T-cell (primary cell): ENCODE measurements at regions not wholly inside any gene's neighbourhood (a gene's known extent, or its start where the extent isn't known, plus 50 kb on each side); places are given as distances from the start of the nearest gene placed in this dataset.

Experiments
- ATAC-seq, 4 experiments: fragments of 200-7000 bp in 3 of 4; fragments of 150-1000 bp in 1 of 4; cut with Tn5 transposase; replicated peaks in 1 of 4; 1 replicate in 3 of 4; 2 replicates in 1 of 4; pipeline ENCODE4 v1.10.0; 2021; ENCODE audit warnings: moderate library complexity in 3 of 4, mild to moderate bottlenecking in 2 of 4, moderate number of reproducible peaks in 1 of 4
- CTCF ChIA-PET, 2 donors: fragments of 300-600 bp; sonication (Branson Sonifier 250); formaldehyde crosslinking; loops; one replicate each; lab custom pipeline; 2022; ENCODE audit warnings: antibody characterized with exemption in 2 of 2; lab: Charles Lee
- POLR2A ChIA-PET, 2 donors: fragments of 300-600 bp; sonication (Branson Sonifier 250); formaldehyde crosslinking; loops; one replicate each; lab custom pipeline; 2022; ENCODE audit warnings: antibody characterized with exemption in 2 of 2; lab: Charles Lee
- DNase-seq, 35 experiments: peaks; one replicate each; pipeline versions ENCODE4 v3.0.0 to v3.0.0-alpha.2; 2013 to 2023
- H3K27ac ChIP-seq: one replicate; pipeline ENCODE4 v1.5.1; 2013; ENCODE audit warnings: low read length
- H3K27me3 ChIP-seq, 2 experiments: replicated peaks in 1 of 2; 1 replicate in 1 of 2; 2 replicates in 1 of 2; pipeline versions ENCODE4 v1.6.1 to v1.7.0; 2013; ENCODE audit warnings: low read length in 1 of 2, mixed read lengths in 1 of 2; ENCODE audit not compliant: control insufficient read depth in 2 of 2, insufficient read depth in 2 of 2; ENCODE audit errors: extremely low read depth in 1 of 2
- H3K36me3 ChIP-seq, 2 donors: 1 replicate in 1 of 2; 2 replicates in 1 of 2; pipeline versions ENCODE4 v1.6.1 to v1.7.0; 2013; ENCODE audit warnings: low read length in 1 of 2; ENCODE audit not compliant: control insufficient read depth in 2 of 2, insufficient read depth in 1 of 2; ENCODE audit errors: extremely low read depth in 1 of 2
- H3K4me1 ChIP-seq, 2 experiments: 1 replicate in 1 of 2; 2 replicates in 1 of 2; pipeline versions ENCODE4 v1.6.1 to v1.7.0; 2013; ENCODE audit warnings: low read length in 2 of 2, mixed read lengths in 1 of 2; ENCODE audit not compliant: insufficient read depth in 2 of 2, control insufficient read depth in 1 of 2; ENCODE audit errors: extremely low read depth in 1 of 2
- H3K4me3 ChIP-seq, 2 donors: 1 replicate in 1 of 2; 2 replicates in 1 of 2; pipeline versions ENCODE4 v1.5.1 to v1.7.0; 2013; ENCODE audit warnings: mild to moderate bottlenecking in 2 of 2, low read length in 1 of 2, moderate library complexity in 1 of 2; ENCODE audit not compliant: control insufficient read depth in 1 of 2; ENCODE audit errors: extremely low read depth in 1 of 2
- H3K9me3 ChIP-seq: 2 replicates; pipeline ENCODE4 v1.7.0; 2013
- H3K27ac Mint-ChIP-seq, 2 donors: one replicate each; pipeline ENCODE4 v1.8.0; 2020 to 2021; ENCODE audit warnings: mild to moderate bottlenecking in 2 of 2, mixed read lengths in 2 of 2
- H3K27me3 Mint-ChIP-seq, 2 donors: one replicate each; pipeline ENCODE4 v1.8.0; 2021 to 2022; ENCODE audit warnings: mixed read lengths in 2 of 2
- H3K36me3 Mint-ChIP-seq: one replicate; pipeline ENCODE4 v1.8.0; 2021; ENCODE audit warnings: mixed read lengths
- H3K4me1 Mint-ChIP-seq, 3 donors: one replicate each; pipeline ENCODE4 v1.8.0; 2020 to 2022; ENCODE audit warnings: mixed read lengths in 3 of 3, mild to moderate bottlenecking in 1 of 3
- H3K4me3 Mint-ChIP-seq, 3 donors: one replicate each; pipeline ENCODE4 v1.8.0; 2020 to 2022; ENCODE audit warnings: mild to moderate bottlenecking in 3 of 3, mixed read lengths in 3 of 3, moderate library complexity in 3 of 3
- H3K9me3 Mint-ChIP-seq, 3 donors: one replicate each; pipeline ENCODE4 v1.8.0; 2020 to 2022; ENCODE audit warnings: mixed read lengths in 3 of 3
- whole genome bisulfite sequencing: methylation state at CpG from one replicate; pipeline ENCODE4 v1.1.5; 2013; ENCODE audit warnings: missing lambda C conversion rate; ENCODE audit not compliant: insufficient coverage; 5-methylcytosine and 5-hydroxymethylcytosine counted together

DNA sequence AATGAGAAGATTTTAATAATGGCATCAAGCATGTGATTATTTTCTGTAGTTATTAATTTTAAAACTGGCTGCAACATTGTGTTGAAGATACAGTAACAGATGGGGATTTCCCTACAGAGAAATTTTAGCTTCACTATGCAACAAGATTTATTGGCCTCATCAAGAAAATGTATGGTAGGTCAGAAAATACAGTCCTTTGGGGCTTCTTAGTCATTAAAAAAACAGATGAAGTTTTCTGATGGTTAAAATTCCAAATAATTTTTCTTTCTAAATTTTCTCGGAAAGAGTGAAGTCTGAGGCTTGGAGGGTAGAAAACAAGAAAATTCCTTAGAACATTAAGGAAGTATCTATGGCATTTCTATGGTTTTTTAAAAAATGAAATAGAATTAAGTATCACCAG is 1790.8 kb upstream of the PCDH20 start:
- no peaks in the 10 kb centered on the region for H3K36me3 ChIP-seq
- no peak overlapping the region for H3K4me3 ChIP-seq
- H3K27ac ChIP-seq: no peak overlapping the region
- ChIA-PET CTCF (no interaction called here), POLR2A (no interaction called here)
- DNase-seq (no peak), ATAC-seq (no peak)
- no peak overlapping the region for H3K4me3 Mint-ChIP-seq
- no peak overlapping the region for H3K27ac Mint-ChIP-seq
- H3K9me3 Mint-ChIP-seq: peaks cover 6 to 19% (median 10%) of the 10 kb centered on the region in 3 donors
- H3K27me3 Mint-ChIP-seq: no peaks in the 10 kb centered on the region
- H3K27me3 ChIP-seq: no peaks in the 10 kb centered on the region
- no peaks in the 10 kb centered on the region for H3K36me3 Mint-ChIP-seq
- WGBS: no CpG with 5 or more reads among the region's 1 CpG
- no peaks in the 10 kb centered on the region for H3K9me3 ChIP-seq
- H3K4me1 Mint-ChIP-seq: no peaks in the 10 kb centered on the region
- H3K4me1 ChIP-seq: no peaks in the 10 kb centered on the region

DNA sequence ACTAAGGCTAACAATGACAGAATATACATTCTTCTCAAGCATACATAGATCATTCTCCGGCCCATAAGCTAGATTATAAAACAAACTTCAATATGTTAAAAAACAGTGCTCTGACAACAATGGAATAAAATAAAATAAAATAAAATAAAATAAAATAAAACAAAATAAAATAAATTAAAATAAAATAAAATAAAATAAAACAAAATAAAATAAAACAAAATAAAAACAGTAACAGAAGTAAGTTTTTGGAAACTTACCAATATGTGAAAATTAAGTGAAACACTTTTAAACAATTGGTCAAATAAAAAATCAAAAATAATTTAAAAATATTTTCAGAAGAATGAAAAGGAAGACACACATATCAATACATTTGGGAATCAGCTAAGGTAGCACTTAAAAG is 1785.8 kb upstream of the PCDH20 start:
- no CpG with 5 or more reads among the region's 1 CpG for WGBS
- Histone ChIP-seq H3K4me1 (no peaks in the 10 kb centered on the region), H3K9me3 (no peaks in the 10 kb centered on the region), H3K4me3 (no peak overlapping the region), H3K36me3 (no peaks in the 10 kb centered on the region), H3K27ac (no peak overlapping the region), H3K27me3 (no peaks in the 10 kb centered on the region)
- Mint-ChIP-seq H3K4me1 (no peaks in the 10 kb centered on the region), H3K27ac (no peak overlapping the region), H3K36me3 (no peaks in the 10 kb centered on the region), H3K9me3 (peaks cover 4 to 16% (median 5%) of the 10 kb centered on the region in 3 donors), H3K4me3 (no peak overlapping the region), H3K27me3 (no peaks in the 10 kb centered on the region)
- ChIA-PET CTCF (no interaction called here), POLR2A (no interaction called here)
- DNase-seq (no peak), ATAC-seq (no peak)

DNA sequence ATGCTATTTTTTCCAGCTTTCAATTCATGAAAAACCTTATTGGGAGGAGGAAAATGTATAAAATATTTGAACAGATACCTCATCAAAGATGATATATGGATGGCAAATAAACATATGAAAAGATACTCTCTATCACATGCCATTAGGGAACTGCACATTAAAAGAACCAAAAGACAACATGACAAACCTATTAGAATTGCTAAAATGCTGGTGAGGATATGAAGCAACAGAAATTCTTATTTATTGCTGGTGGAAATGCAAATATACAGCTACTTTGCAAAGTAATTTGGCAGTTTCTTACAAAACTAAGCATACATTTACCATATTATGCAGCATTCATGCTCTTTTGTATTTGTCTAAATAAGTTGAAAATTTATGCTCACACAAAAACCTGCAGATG is 1783.9 kb upstream of the PCDH20 start:
- Histone ChIP-seq H3K36me3 (no peaks in the 10 kb centered on the region), H3K27me3 (no peaks in the 10 kb centered on the region), H3K9me3 (no peaks in the 10 kb centered on the region), H3K27ac (no peak overlapping the region), H3K4me1 (no peaks in the 10 kb centered on the region), H3K4me3 (no peak overlapping the region)
- ATAC-seq (no peak), DNase-seq (no peak)
- Mint-ChIP-seq H3K9me3 (peaks cover 3 to 24% (median 10%) of the 10 kb centered on the region in 3 donors), H3K27ac (no peak overlapping the region), H3K36me3 (no peaks in the 10 kb centered on the region), H3K4me3 (no peak overlapping the region), H3K27me3 (no peaks in the 10 kb centered on the region), H3K4me1 (no peaks in the 10 kb centered on the region)
- ChIA-PET CTCF (interaction anchor here in 1 of 2 donors (0.8 kb wide), 1 partner anchor 22 kb away, joined by 3 read pairs; no protein-coding TSS in a partner anchor), POLR2A (interaction anchor here in 1 of 2 donors (0.6 kb wide), 1 partner anchor 264 kb away, joined by 3 read pairs; no protein-coding TSS in a partner anchor)

DNA sequence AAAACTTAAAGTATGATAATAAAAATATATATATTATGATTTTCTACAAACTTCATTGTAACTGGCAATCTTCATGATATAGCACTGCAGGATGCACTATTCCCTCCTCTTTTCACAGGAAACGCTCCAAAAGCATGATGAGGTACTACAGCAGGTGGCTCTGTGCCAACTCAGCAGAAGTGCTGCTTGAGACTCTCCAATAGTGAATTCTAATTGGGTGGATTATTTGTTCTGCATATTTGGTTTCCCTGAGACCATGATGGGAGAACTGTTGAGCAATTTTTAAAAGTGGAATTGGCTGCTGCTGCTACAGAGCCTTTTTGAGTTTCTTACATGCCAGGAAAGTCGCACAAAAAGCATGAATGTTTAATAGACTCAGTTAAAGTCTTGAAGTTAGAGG is 1782.4 kb upstream of the PCDH20 start:
- H3K27ac ChIP-seq: no peak overlapping the region
- H3K27me3 ChIP-seq: no peaks in the 10 kb centered on the region
- Mint-ChIP-seq H3K27ac (no peak overlapping the region), H3K9me3 (peaks cover 0 to 20% (median 6%) of the 10 kb centered on the region in 3 donors), H3K27me3 (no peaks in the 10 kb centered on the region), H3K4me3 (no peak overlapping the region), H3K36me3 (no peaks in the 10 kb centered on the region), H3K4me1 (no peaks in the 10 kb centered on the region)
- H3K4me1 ChIP-seq: no peaks in the 10 kb centered on the region
- H3K4me3 ChIP-seq: no peak overlapping the region
- H3K9me3 ChIP-seq: no peaks in the 10 kb centered on the region
- ATAC-seq: no peak
- H3K36me3 ChIP-seq: no peaks in the 10 kb centered on the region
- no peak for DNase-seq
- POLR2A ChIA-PET: no interaction called here
- CTCF ChIA-PET: no interaction called here
- no CpG with 5 or more reads among the region's 2 CpGs for WGBS

DNA sequence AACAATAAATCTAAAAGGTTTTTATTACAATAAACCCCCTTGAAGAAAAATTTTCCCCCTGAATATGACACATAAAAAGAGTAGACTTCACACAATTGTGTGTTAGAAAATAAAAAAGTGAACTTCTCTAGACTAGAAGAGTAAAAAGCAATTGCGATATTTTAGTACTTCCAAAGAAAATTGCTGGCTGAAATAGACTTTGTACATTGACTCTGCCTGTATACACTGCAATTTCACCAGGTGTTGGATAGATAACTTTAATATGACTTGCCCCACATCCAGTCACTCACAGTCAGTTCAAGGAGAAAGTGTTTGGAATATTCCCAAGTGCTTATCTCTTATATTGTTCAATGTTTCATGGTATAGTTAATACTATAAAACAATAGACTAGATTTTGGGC is 1780.1 kb upstream of the PCDH20 start:
- no peaks in the 10 kb centered on the region for H3K27me3 Mint-ChIP-seq
- H3K27me3 ChIP-seq: no peaks in the 10 kb centered on the region
- H3K36me3 Mint-ChIP-seq: no peaks in the 10 kb centered on the region
- no peak for ATAC-seq
- no peaks in the 10 kb centered on the region for H3K4me1 ChIP-seq
- H3K27ac ChIP-seq: no peak overlapping the region
- H3K4me3 Mint-ChIP-seq: no peak overlapping the region
- H3K9me3 Mint-ChIP-seq: peaks cover 0 to 22% (median 6%) of the 10 kb centered on the region in 3 donors
- no peaks in the 10 kb centered on the region for H3K36me3 ChIP-seq
- ChIA-PET POLR2A (no interaction called here), CTCF (no interaction called here)
- no peak for DNase-seq
- no peaks in the 10 kb centered on the region for H3K9me3 ChIP-seq
- no peak overlapping the region for H3K27ac Mint-ChIP-seq
- no peak overlapping the region for H3K4me3 ChIP-seq
- no peaks in the 10 kb centered on the region for H3K4me1 Mint-ChIP-seq
- no CpG with 5 or more reads among the region's 1 CpG for WGBS

DNA sequence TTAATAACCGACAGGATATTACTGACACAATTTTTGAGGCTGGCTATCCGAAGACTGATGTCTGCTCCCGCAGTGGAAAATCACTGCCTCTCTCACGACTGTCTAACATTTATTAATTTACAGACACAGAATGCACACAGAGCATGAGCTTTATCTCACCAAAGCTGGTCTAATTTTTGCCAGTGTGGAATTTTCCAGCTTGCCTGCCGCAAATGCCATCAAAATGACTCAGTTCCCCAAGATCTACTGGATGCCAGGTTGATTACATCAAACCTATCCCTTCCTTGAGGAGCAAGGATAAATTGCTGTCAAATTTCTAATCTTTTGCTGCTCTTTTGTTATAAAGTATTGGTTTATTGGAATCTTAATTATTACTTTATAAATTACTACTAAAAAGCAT is 1775.1 kb upstream of the PCDH20 start:
- no peak overlapping the region for H3K4me3 ChIP-seq
- no peak overlapping the region for H3K27ac ChIP-seq
- Mint-ChIP-seq H3K36me3 (no peaks in the 10 kb centered on the region), H3K27ac (no peak overlapping the region), H3K27me3 (no peaks in the 10 kb centered on the region), H3K9me3 (peaks cover 0 to 28% (median 14%) of the 10 kb centered on the region in 3 donors), H3K4me3 (no peak overlapping the region), H3K4me1 (no peaks in the 10 kb centered on the region)
- ChIA-PET POLR2A (no interaction called here), CTCF (no interaction called here)
- DNase-seq: no peak
- no peaks in the 10 kb centered on the region for H3K9me3 ChIP-seq
- WGBS: 87% methylated on average over 3 of the region's 5 CpGs
- H3K4me1 ChIP-seq: no peaks in the 10 kb centered on the region
- H3K36me3 ChIP-seq: no peaks in the 10 kb centered on the region
- no peaks in the 10 kb centered on the region for H3K27me3 ChIP-seq
- no peak for ATAC-seq

DNA sequence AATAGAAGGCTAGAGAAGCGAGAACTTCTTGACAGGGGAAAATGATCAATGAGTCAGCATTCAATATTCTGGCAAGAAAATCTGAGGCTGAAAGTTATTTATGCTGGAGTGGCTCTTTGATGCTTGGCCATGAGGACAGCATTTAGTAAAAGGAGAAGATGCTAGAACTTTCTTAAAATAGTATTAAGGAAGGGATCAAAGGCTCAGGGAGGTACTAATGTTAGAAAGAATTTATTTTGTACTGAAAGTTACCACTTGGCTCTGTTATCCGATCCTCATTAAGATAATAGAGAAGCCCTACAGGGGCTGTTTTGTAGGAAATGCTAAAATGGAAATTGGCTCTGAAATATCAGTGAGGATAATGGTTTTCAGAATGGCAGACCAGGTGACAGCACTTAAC is 1774.6 kb upstream of the PCDH20 start:
- Histone ChIP-seq H3K9me3 (no peaks in the 10 kb centered on the region), H3K36me3 (no peaks in the 10 kb centered on the region), H3K27me3 (no peaks in the 10 kb centered on the region), H3K27ac (no peak overlapping the region), H3K4me3 (no peak overlapping the region), H3K4me1 (no peaks in the 10 kb centered on the region)
- WGBS: 100% methylated on average over 1 of the region's 2 CpGs
- no peak overlapping the region for H3K27ac Mint-ChIP-seq
- no peak for ATAC-seq
- DNase-seq: no peak
- peaks cover 0 to 23% (median 14%) of the 10 kb centered on the region in 3 donors for H3K9me3 Mint-ChIP-seq
- no peak overlapping the region for H3K4me3 Mint-ChIP-seq
- H3K27me3 Mint-ChIP-seq: no peaks in the 10 kb centered on the region
- ChIA-PET POLR2A (no interaction called here), CTCF (no interaction called here)
- H3K4me1 Mint-ChIP-seq: no peaks in the 10 kb centered on the region
- no peaks in the 10 kb centered on the region for H3K36me3 Mint-ChIP-seq
